Inflammatory macrophage (primary cell): ENCODE measurements at regions not wholly inside any gene's neighbourhood (a gene's known extent, or its start where the extent isn't known, plus 50 kb on each side); places are given as distances from the start of the nearest gene placed in this dataset.

Source experiments
- DNase-seq, 2 donors: peaks; one replicate each; pipeline ENCODE4 v3.0.0-alpha.2; 2020 to 2022

DNA sequence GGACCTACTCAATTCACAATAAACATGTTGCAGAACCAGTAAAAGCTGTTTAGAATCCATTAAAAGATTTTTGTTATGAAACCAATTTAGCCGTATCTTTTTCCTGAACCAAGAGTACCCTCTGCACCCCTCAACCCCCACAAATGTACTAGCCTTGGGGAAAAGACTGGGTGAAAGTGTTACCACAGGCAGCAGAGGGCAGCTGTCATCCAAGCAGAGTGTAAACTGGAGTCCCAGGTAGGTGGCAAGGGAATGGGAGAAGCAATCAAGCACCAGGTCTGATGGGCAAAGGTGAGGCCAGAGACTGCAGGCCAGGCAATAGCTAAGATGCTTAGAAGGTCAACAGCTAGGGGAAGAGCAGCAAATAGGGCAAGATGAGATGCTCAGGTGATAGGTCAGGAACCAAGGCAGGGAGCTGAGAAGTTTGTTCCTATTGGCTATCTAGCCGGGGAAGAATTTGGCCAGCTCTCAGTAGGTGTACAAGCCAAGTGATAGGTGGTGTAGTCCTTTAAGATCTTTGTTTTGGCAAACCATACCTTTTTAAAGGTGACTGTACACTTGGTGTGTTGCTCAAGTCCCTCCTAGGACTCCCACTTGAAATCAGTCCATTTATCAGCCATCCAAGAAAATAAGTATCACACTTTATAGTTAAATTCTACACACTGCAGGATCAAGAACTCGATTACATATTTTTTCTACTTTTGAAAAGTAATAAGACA lies 77.8 kb upstream of the CCDC112 start:
- DNase-seq, result no peak

GRCh38 chr5:115372146-115372545 lies 75.7 kb upstream of the CCDC112 start:
- DNase-seq, result peak; percentile 3 to 31

- DNase-seq, result no peak
These were observed 73.1 kb upstream of the CCDC112 start for GRCh38 chr5:115369430-115370144.

DNA sequence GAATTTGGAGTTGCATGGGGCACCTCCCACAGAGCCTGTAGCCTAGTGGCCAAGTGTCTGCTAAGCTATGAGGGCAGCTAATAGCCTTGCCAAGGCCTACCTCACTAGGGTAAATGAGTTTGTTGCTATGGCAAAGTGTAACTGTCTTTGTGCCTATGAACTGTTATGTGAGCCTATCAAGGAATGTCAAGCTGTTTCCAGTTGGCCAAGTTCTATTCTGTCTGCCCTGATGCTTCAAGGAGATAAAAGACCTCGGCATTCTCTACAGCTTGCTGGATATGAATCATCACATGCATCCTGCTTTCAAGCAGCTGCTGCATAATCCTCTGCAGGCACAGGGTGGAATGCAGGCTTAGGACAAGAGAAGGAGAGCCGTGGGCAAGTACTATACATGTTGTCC lies 69.8 kb upstream of the CCDC112 start:
- no peak for DNase-seq

DNA sequence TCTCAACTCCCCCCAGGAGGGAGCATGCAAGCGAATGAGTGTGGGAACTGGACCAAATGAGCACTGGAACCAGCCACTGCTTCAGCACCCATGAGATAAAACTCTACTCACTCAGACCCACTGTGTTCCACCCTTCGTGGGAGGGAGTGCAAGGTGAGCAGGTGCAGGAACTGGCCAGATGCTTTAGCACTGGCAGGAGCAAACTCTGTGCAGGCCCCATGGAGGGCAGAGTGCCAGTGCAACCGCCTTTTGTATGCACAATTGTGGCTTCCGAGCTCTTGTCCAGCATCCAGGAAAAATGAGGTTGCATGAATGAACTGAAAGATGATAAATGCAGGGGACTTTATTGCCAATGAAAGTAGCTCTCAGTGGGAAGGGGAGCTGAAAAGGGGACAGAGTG lies 67.4 kb upstream of the CCDC112 start:
- DNase-seq, result no peak

- DNase-seq, result no peak
These were observed 63.7 kb upstream of the CCDC112 start for GRCh38 chr5:115360046-115360685.

DNA sequence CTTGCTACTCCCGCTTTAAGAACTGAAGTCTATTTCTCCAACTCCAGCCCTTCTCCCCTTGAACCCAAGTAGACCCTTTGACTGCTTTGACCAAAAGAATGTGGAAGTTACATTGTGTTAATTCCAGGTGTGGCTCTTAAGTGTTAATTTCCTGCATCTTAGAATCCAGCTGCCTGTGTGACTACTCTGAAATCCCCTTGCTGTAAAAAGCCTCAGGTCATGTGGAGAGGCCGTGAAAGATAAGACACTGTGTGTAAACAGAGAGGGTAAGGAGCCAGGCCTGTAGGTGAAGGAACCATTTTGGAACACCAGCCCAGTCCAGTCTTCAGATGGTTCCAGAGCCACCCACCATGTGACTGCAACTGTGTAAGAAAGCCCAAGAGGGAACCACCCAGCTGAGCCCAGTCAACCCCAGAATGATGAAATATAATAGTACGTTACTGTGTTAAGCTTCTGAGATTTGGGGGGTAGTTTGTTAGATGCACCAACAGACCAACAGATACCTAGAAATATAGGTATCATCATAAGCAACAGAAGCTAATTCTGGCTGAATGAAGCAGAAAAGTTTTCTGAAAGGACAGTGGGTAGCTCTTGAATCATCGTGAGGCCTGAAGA lies 59.4 kb upstream of the CCDC112 start:
- DNase-seq, result no peak

DNA sequence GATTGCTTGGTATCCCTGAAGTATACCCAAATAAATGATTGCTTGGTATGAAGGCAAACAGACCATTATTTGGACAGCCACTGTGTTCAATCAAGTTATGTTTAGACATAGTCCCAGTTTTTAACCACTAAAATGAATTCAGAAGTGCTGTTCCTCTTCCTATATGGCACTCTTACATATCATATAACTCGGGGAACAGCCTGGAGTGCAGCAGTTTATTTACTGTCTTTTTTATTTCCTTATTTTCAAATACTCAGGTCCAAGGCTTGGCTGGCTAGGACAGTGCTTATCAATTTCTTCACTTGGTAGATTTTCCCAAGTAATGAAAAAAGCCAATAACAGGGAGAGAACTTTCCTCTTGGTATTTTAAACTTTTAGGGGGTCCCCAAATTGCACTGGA lies 58.6 kb upstream of the CCDC112 start:
- DNase-seq, result no peak

GRCh38 chr5:115354246-115354645 lies 57.8 kb upstream of the CCDC112 start:
- DNase-seq, result no peak

DNA sequence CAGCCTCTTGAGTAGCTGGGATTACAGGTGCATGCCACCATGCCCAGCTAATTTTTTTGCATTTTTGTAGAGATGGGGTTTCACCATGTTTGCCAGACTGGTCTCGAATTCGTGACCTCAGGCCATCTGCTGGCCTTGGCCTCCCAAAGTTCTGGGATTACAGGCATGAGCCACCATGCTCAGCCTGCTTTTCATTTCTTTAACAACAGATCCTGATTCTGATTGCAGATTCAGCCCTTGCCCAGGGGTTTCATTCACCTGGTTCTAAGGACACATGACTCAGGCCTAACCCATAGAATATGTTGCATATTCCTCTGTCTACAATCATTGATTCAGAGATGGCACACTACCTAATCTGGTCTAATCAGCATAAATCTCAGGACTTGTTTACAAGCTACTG lies 56.1 kb upstream of the CCDC112 start:
- DNase-seq, result no peak

DNA sequence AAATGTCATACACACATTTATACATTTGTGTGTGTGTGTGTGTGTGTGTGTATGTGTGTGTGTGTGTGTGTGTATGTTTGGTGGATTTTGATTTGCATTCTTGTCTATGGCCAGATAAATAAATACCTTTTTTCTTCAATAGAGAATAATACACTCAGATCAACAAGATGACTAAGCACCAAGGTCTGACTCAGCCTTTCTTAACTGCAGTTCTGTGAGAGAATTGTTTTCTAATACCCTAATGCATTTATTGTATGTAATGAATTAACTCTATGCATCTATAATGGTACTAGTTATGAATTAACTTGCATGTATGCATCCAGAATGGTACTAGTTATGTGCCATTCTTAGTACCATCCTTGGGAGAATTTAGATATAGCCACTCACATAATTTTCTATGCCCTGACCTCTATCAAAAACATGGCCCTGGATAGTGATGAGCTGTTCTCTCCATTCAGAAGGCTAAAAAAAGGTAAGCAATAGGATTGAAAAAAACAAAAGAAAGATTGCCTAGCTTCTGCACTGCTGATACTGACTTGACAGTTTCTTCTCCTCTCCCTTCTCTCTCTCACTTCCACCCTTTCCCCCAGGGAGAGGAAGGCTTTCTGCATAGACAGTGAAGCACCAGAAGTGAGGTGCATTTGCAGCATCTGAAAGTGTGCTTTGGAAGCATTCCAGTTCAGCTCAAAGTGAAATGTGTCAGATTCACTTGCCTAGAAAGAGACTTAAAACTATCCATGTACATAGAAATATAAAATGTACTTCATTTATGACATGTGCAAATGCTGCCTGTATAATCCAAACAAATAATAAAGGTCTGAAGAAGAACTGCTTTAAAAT lies 55.1 kb upstream of the CCDC112 start:
- DNase-seq, result no peak

GRCh38 chr5:115350894-115351293 lies 54.4 kb upstream of the CCDC112 start:
- DNase-seq, result peak in 1 of 2 donors; percentile 18

GRCh38 chr5:115349001-115349817 lies 52.8 kb upstream of the CCDC112 start:
- peak; percentile 42 to 65 for DNase-seq

- no peak for DNase-seq
These were observed 51.7 kb upstream of the CCDC112 start for GRCh38 chr5:115348175-115348574.
